Panc1 (cell line): ENCODE measurements at regions not wholly inside any gene's neighbourhood (a gene's known extent, or its start where the extent isn't known, plus 50 kb on each side); places are given as distances from the start of the nearest gene placed in this dataset.

ENCODE experiments used
- ATAC-seq: fragments of 200-7000 bp; cut with Tn5 transposase; 2 replicates; pipeline ENCODE4 v1.9.1; 2020; ENCODE audit warnings: mild to moderate bottlenecking, moderate library complexity
- BruUV-seq: library from RNA; stranded (reverse); fragments of 400-500 nt; replicated peaks from 2 replicates; lab custom pipeline; 2021; lab: Mats Ljungman, UMichigan
- CTCF ChIA-PET: fragments of 300-600 bp; sonication (Branson Sonifier 250); formaldehyde crosslinking; loops from one replicate; lab custom pipeline; 2022; ENCODE audit warnings: antibody characterized with exemption; lab: Charles Lee
- POLR2A ChIA-PET: fragments of 300-600 bp; sonication (Branson Sonifier 250); formaldehyde crosslinking; loops from one replicate; lab custom pipeline; 2022; ENCODE audit warnings: antibody characterized with exemption; lab: Charles Lee
- DNase-seq: peaks from one replicate; pipeline ENCODE4 v3.0.0-alpha.2; 2010; ENCODE audit warnings: low read depth, low spot score
- H3K27ac ChIP-seq: 2 replicates; pipeline ENCODE4 v1.5.1; 2011; ENCODE audit warnings: mild to moderate bottlenecking, low read length, inconsistent platforms
- H3K27me3 ChIP-seq: fragments of 200-500 bp; sonication (Bioruptor generic); 2 replicates; pipeline ENCODE4 v1.6.0; 2014; ENCODE audit warnings: low read length, inconsistent platforms; ENCODE audit not compliant: control insufficient read depth, insufficient read depth
- H3K36me3 ChIP-seq: fragments of 200-500 bp; sonication (Bioruptor generic); 2 replicates; pipeline ENCODE4 v1.5.1; 2014; ENCODE audit warnings: inconsistent platforms, mild to moderate bottlenecking, low read length, moderate library complexity; ENCODE audit not compliant: control insufficient read depth, insufficient read depth
- H3K4me1 ChIP-seq: 2 replicates; pipeline ENCODE4 v1.5.1; 2011; ENCODE audit warnings: inconsistent platforms, mild to moderate bottlenecking, low read length, moderate library complexity; ENCODE audit not compliant: control insufficient read depth, insufficient read depth
- H3K4me3 ChIP-seq, 2 experiments: 2 replicates each; pipeline ENCODE4 v1.5.1; 2011 to 2012; ENCODE audit warnings: low read depth in 2 of 2, low read length in 2 of 2, mild to moderate bottlenecking in 2 of 2, inconsistent platforms in 1 of 2, moderate library complexity in 1 of 2
- H3K9me3 ChIP-seq: fragments of 200-500 bp; sonication (Bioruptor generic); 2 replicates; pipeline ENCODE4 v1.5.1; 2014; ENCODE audit warnings: low read depth, mild to moderate bottlenecking, inconsistent platforms, low read length, moderate library complexity; ENCODE audit not compliant: control insufficient read depth, insufficient read depth
- CTCF ChIP-seq: fragments of 450-650 bp; IDR thresholded peaks from 2 replicates; pipeline ENCODE4 v1.5.1; 2017; ENCODE audit warnings: mild to moderate bottlenecking
- POLR2AphosphoS5 ChIP-seq: IDR thresholded peaks from 2 replicates; pipeline ENCODE4 v1.6.1; 2012; ENCODE audit warnings: mild to moderate bottlenecking, low read depth, low read length, moderate library complexity
- REST ChIP-seq, 2 experiments: IDR thresholded peaks; 2 replicates each; pipeline ENCODE4 v1.6.1; 2011 to 2012; ENCODE audit warnings: low read depth in 2 of 2, control low read depth in 1 of 2, low read length in 1 of 2, mild to moderate bottlenecking in 1 of 2, moderate library complexity in 1 of 2; ENCODE audit not compliant: insufficient read depth in 1 of 2
- SIN3A ChIP-seq: IDR thresholded peaks from 2 replicates; pipeline ENCODE4 v1.6.1; 2012; ENCODE audit warnings: low read depth, mild to moderate bottlenecking, low read length, moderate library complexity, borderline replicate concordance; ENCODE audit not compliant: insufficient read depth
- TCF7L2 ChIP-seq: IDR thresholded peaks from 2 replicates; pipeline ENCODE4 v1.6.1; 2011; ENCODE audit warnings: mild to moderate bottlenecking, low read depth, low read length, inconsistent platforms
- in situ Hi-C: cut with HindIII; loops from 2 replicates; pipeline ENCODE4 v1.10.0; 2016; ENCODE audit warnings: low sequenced_read_pairs, low pct_unique_long_range_greater_than_20kb
- intact Hi-C: fragments of 100-400 bp; cut with micrococcal nuclease; formaldehyde crosslinking; loops from one replicate; pipeline ENCODE4 v1.10.0; 2022; ENCODE audit not compliant: unreplicated experiment

- H3K4me3 ChIP-seq, result no peak overlapping the region
- no peak overlapping the region for H3K27ac ChIP-seq
- no peaks in the 10 kb centered on the region for H3K9me3 ChIP-seq
- H3K4me1 ChIP-seq, result no peaks in the 10 kb centered on the region
- DNase-seq (no peak), ATAC-seq (no peak)
- POLR2A ChIA-PET, result no interaction called here
- in situ Hi-C loops (no loop called here), intact Hi-C loops (no loop called here)
- BruUV-seq, result no TSS peak
- CTCF ChIA-PET, result no interaction called here
- no peaks in the 10 kb centered on the region for H3K27me3 ChIP-seq
- TF ChIP-seq REST (IDR thresholded peaks at IDR 0.05; ENCODE audit: insufficient read depth in 1 of 2, low read depth in 2 of 2, low read length in 1 of 2), result no peak
- no peak for TF ChIP-seq SIN3A
- TF ChIP-seq CTCF, result no peak
- TF ChIP-seq TCF7L2, result no peak
- no peak for TF ChIP-seq POLR2AphosphoS5
- no peaks in the 10 kb centered on the region for H3K36me3 ChIP-seq
Measured at GRCh38 chrX:112279940-112280339, 197.4 kb upstream of the TRPC5 start.

GRCh38 chrX:112270991-112271390 lies 188.4 kb upstream of the TRPC5 start:
- no peak for ATAC-seq
- intact Hi-C loops, result no loop called here
- CTCF ChIA-PET, result no interaction called here
- H3K27me3 ChIP-seq, result no peaks in the 10 kb centered on the region
- no peak for TF ChIP-seq TCF7L2
- in situ Hi-C loops, result no loop called here
- no peaks in the 10 kb centered on the region for H3K36me3 ChIP-seq
- H3K9me3 ChIP-seq, result no peaks in the 10 kb centered on the region
- DNase-seq, result no peak
- H3K4me1 ChIP-seq, result no peaks in the 10 kb centered on the region
- POLR2A ChIA-PET, result no interaction called here
- no peak overlapping the region for H3K27ac ChIP-seq
- BruUV-seq, result no TSS peak
- no peak overlapping the region for H3K4me3 ChIP-seq

- CTCF ChIA-PET, result no interaction called here
- no peaks in the 10 kb centered on the region for H3K9me3 ChIP-seq
- H3K27me3 ChIP-seq, result no peaks in the 10 kb centered on the region
- in situ Hi-C loops (no loop called here), intact Hi-C loops (no loop called here)
- BruUV-seq, result no TSS peak
- ATAC-seq (no peak), DNase-seq (no peak)
- H3K4me3 ChIP-seq, result no peak overlapping the region
- no peaks in the 10 kb centered on the region for H3K36me3 ChIP-seq
- no peak overlapping the region for H3K27ac ChIP-seq
- TF ChIP-seq SIN3A (no peak), CTCF (no peak), TCF7L2 (no peak), REST (IDR thresholded peaks at IDR 0.05; ENCODE audit: insufficient read depth in 1 of 2, low read depth in 2 of 2, low read length in 1 of 2) (no peak), POLR2AphosphoS5 (no peak)
- H3K4me1 ChIP-seq, result no peaks in the 10 kb centered on the region
- POLR2A ChIA-PET, result no interaction called here
Measured at GRCh38 chrX:112266136-112266535, 183.6 kb upstream of the TRPC5 start.
